GM21423 (cell line): ENCODE measurements at regions not wholly inside any gene's neighbourhood (a gene's known extent, or its start where the extent isn't known, plus 50 kb on each side); places are given as distances from the start of the nearest gene placed in this dataset.
A peak's percentile ranks its signal among the peaks of the same experiment; 100 is the strongest.
"Not testable (repeated sequence)": the region's sequence is repeated elsewhere in the genome, so short reads cannot be mapped to it uniquely, and the experiment has no call there.

Experiments
- ATAC-seq: cut with Tn5 transposase; IDR thresholded peaks from one replicate; pipeline ENCODE4 v1.9.1; 2021; ENCODE audit warnings: mild to moderate bottlenecking, moderate library complexity; ENCODE audit not compliant: unreplicated experiment

DNA sequence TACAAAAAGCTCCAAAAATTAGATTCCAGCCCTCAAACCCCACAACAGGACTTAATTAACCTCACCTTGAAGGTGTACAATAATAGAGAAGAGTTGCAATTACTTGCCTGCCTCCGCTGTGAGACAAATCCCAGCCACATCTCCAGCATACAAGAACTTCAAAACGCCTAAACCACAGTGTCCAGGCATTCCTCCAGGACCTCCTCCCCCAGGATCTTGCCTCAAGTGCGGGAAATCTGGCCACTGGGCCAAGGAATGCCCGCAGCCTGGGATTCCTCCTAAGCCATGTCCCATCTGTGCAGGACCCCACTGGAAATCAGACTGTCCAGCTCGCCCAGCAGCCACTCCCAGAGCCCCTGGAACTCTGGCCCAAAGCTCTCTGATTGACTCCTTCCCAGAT lies 101.3 kb upstream of the CCNG1 start:
- not testable (repeated sequence) for ATAC-seq

DNA sequence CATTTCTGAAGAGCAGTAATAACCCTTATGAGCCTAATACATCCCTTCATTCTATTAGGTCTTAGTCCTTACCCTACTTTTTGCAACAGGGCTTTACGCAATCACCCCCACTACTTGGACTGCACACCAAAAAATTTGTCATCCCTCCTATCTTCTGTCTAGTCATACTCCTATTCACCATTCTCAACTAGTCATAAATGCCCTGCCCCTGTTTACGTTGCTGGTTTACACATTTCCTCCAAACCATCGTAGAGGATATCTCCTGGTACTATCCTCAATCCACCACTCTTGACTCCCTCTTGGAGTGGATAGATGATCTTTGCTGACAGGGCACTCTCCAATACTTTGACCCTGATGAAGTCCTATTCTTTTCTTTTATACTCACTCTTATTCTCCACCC lies 98.2 kb upstream of the CCNG1 start:
- ATAC-seq, result no peak

DNA sequence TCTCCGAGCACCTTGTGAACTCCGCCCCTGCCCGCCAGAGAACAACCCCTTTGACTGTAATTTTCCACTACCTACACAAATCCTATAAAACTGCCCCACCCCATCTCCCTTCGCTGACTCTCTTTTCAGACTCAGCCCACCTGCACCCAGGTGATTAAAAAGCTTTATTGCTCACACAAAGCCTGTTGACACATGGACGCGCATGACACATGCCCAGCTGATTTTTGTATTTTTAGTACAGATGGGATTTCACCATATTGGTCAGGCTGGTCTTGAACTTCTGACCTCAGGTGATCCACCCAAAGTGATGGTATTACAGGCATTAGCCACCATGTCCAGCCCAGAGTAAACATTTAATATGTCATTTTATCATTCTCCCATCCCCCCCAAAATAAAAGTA lies 97.0 kb upstream of the CCNG1 start:
- not testable (repeated sequence) for ATAC-seq

DNA sequence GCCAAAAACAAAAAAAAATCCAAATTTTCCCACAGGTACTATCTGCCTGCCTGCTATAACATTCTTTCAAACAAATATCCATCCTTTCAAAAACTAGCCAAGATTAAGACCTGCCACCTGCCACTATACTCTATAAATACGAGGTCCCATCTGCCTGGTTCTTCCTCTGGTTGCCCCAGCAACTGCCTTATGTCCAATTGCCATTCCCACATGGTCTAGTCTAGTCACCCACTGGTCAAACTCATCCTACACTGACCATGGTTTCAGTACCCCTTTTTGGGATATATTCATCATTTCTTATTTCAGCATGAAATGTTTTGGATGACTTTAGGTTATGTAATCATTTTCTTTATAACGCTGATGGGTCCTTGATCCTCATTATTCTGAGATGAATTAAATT lies 95.1 kb upstream of the CCNG1 start:
- no peak for ATAC-seq

GRCh38 chr5:163345216-163345615 lies 92.2 kb upstream of the CCNG1 start:
- ATAC-seq, result no peak

GRCh38 chr5:163347671-163348070 lies 89.7 kb upstream of the CCNG1 start:
- ATAC-seq, result peak; percentile 76

DNA sequence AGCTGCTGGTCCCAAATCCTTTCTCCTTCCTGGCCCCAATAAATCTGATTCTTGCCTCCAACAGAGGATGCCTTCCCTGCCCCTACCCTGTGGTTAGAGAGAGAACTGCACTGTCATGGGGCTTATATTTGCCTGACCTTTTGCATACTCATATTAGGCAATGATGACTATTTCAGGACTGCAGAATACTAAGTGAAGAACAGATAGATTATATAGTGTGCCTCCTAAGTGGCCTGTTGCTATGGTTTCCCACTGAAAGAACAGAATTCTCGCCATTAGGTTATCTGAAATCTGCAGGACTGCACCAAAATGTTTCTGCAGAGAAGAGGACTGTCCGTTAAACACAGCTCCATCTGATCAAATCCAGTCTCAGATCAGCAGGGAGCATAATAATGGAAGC lies 87.3 kb upstream of the CCNG1 start:
- ATAC-seq, result no peak

GRCh38 chr5:163352531-163352930 lies 84.9 kb upstream of the CCNG1 start:
- no peak for ATAC-seq

DNA sequence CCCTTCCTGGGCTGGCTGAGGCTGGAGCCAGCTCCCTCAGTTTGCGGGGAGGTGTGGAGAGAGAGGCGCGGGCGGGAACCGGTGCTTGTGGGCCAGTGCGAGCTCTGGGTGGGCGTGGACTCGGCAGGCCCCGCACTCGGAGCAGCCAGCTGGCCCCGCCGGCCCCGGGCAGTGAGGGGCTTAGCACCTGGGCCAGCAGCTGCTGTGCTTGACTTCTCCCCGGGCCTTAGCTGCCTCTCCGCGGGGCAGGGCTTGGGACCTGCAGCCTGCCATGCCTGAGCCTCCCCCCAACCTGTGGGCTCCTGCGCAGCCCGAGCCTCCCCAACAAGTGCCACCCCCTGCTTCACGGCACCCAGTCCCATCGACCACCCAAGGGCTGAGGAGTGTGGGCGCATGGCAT lies 81.6 kb upstream of the CCNG1 start:
- ATAC-seq, result not testable (repeated sequence)

GRCh38 chr5:163357636-163358035 lies 79.8 kb upstream of the CCNG1 start:
- no peak for ATAC-seq

DNA sequence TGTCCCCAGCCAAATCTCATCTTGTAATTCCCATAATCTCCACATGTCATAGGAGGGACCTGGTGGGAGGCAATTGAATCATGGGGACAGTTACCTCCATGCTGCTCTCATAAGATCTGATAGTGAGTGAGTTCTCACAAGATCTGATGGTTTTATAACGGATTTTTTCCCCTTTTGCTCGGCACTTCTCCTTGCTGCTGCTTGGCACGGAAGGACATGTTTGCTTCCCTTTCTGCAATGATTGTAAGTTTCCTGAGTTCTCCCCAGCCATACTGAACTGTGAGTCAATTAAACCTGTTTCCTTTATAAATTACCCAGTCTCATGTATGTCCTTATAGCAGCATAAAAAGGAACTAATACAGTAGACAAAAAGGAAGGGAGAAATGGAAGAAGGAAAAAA lies 76.7 kb upstream of the CCNG1 start:
- no peak for ATAC-seq

GRCh38 chr5:163361450-163361849 lies 75.9 kb upstream of the CCNG1 start:
- ATAC-seq, result no peak

DNA sequence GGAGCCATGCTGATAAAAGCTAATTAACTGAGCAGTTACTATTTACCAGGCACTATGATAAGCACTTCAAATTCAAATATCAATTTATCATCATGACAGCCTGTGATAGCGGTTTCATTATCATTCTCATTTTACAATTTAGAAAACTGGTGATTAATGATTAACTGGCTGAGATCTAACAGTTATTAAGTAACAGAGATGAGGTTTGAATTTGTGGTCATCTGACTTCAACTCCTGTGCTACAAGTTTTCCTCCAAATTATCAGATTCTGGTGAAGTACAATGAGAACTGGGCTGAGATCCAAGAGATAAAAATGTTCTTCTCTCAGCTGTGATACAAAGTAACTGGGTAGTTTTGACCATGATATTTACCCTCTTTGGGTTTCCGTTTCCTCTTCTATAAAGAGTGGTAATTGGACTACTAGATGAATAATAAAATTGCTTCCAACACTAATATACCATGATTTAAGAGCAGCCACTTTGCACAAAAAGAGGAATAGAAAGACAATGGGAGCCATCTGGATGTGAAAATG lies 74.5 kb upstream of the CCNG1 start:
- ATAC-seq, result no peak

DNA sequence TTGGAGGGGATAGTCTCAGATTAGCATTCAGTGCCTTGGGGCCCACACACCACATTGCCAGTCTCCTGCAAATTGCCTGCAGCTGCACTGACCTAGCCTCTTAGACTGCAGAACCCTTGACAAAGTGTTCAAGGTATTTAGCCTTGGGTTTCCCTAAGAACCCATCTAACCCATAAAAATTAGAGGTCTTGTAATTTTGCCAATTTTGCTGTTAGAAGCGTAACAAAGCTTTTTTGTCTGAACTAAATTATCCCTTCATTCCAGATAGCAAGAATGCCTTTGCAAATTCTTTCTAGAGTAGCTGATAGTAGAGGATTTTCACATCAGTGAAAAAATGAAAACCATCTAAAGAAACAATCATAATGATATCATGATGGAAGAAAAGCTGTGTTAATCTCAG lies 74.0 kb upstream of the CCNG1 start:
- no peak for ATAC-seq

GRCh38 chr5:163366757-163367156 lies 70.6 kb upstream of the CCNG1 start:
- no peak for ATAC-seq

DNA sequence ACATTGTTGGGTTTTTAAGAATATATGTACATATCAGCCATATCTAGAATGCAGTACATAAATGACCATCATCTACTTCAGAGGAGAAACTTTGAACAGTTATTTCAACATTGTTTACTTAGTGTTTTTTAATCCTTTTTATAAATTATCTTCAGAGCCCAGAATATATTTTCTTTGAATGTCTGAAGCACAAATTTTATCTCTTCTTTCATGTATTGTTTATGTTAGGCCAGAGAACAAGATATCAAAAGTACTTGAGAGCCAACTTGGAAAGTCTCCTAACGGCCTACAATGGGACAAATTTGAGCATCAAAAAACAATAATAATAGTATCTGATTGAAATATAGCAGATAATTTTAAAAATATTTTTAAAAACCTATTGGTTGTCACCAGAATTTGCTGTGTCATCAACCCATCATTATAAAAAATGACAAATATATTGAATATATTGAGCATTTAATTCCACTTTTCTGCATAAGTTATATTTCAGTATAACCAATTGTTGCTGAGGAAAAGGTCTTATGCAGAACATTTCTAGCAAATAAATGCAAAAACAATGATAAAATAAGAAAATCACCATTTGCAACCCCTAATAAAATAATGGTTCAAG lies 67.5 kb upstream of the CCNG1 start:
- ATAC-seq, result no peak

DNA sequence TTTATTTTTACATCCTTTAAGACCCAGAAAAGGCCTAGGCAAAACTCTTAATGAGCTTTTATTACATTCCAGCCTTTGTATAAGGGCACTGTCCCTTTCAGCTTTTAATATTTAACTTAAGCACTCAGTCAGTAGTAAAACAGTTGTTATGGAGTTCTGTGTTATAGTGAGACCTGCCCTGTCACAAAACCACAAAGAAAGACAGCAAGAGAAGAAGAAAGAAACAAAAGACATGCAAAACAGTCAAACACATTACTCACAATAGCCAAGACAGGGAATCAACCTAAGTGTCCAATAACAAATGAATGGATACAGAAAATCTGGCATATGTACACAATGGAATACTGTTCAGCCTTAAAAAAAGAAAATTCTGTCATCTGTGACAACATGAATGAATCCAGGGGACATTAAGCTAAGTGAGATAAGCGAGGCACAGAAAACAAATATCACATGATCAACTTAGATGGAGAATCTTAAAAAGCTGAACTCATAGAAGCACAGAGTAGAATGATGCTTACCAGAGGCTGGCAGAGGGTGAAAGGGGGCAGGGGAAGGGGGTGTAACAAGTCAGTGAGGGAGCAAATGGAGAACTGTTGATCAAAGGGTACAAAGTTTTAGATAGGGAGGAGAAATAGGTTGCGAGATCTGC lies 63.8 kb upstream of the CCNG1 start:
- ATAC-seq, result no peak

DNA sequence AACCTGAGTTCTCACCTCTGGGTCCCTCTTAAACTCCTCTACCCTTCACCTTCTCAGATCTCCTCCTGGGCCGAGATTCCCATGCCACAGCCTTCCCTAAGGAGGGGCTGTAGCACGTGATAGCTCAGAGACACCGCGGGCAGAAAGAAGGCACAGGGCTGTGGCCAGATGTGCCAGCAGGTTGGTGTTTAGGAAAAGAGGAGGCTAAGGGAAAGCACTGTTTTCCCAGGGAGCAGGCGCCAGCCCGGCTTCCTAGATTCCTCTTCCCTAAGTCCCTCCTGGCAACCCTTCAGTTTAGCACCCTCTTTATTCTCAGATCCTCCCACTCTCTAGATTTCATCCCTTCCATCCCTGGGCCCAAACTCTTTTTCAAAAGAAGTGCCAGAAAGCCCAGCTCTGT lies 59.4 kb upstream of the CCNG1 start:
- no peak for ATAC-seq

DNA sequence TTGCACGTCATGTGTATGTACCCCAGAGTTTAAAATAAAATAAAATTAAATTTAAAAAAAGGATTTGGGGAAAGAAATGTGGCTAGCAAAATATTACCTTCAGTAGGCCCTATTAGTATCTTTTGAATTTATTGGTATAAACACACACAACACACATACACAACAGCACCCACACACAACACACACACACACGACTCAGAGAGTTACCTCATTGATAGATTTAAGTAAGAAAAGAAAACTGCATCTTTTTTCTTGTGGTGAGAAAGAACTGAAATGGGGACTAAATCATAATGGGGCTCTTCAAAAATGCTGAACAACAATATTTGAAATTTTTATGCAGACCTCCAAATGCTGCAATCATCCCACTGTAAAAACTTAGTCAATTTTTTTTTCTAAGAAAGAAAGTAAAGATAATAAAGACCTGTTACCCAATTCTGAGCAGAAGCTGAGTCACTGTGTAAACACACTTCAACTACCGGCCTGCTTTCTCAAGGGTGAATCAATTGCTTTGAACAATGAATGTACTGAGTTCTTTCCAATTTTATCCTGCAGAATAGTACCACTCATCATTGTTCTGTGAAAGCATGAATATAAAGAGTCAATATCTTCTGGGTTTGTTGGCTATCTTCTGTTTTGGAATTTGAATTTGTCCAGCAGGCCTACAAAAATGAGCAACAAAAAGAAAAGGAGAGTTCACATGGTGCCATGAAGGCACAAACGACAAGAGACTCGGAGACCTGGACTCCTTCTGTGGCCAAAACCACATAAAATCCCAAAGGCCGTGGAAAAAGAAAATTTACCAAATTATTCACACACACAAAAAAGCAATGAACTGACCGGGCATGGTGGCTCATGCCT lies 57.9 kb upstream of the CCNG1 start:
- ATAC-seq, result no peak

- no peak for ATAC-seq
These were observed 55.6 kb upstream of the CCNG1 start for GRCh38 chr5:163381832-163382231.

DNA sequence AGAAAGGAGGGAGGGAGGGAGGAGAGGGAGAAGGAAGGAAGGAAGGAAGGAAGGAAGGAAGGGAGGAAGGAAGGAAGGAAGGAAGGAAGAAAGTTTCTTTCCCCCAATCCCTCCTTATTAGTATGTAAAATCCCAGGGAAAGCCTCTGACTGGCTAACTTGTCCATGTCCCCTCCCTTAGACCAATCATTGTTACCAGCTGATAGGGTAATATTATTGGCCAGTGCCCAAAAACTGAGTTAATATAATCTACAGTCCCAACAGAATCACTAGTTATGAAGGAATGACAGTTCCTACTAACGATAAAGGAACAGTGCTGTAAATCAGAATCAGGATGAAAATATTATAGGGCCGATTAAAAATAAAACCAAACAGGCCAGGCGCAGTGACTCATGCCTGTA lies 53.6 kb upstream of the CCNG1 start:
- no peak for ATAC-seq

- ATAC-seq, result no peak
These were observed 52.7 kb upstream of the CCNG1 start for GRCh38 chr5:163384669-163385068.
